ENCODE measurements at regions not wholly inside any gene's neighbourhood (a gene's known extent, or its start where the extent isn't known, plus 50 kb on each side); places are given as distances from the start of the nearest gene placed in this dataset.

GRCh38 chr15:55056500-55056899 is 140.2 kb downstream of the RSL24D1 start (continued):
- TF ChIP-seq ZMAT5 (CRISPR knock-in tag; IDR thresholded peaks at IDR 0.05; ENCODE audit: borderline replicate concordance, low read depth) (no peak), TAF1 (CRISPR knock-in tag; IDR thresholded peaks at IDR 0.05) (no peak), ZNF747 (CRISPR knock-in tag; IDR thresholded peaks at IDR 0.05; ENCODE audit: borderline replicate concordance) (no peak), ZMYM4 (CRISPR knock-in tag; IDR thresholded peaks at IDR 0.05) (no peak), ZNF629 (CRISPR knock-in tag; conservative IDR thresholded peaks at IDR 0.05) (no peak), GATAD2A (CRISPR knock-in tag; IDR thresholded peaks at IDR 0.05) (no peak)
- TF ChIP-seq, protein P1, sequence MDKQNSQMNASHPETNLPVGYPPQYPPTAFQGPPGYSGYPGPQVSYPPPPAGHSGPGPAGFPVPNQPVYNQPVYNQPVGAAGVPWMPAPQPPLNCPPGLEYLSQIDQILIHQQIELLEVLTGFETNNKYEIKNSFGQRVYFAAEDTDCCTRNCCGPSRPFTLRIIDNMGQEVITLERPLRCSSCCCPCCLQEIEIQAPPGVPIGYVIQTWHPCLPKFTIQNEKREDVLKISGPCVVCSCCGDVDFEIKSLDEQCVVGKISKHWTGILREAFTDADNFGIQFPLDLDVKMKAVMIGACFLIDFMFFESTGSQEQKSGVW (CRISPR knock-in tag; IDR thresholded peaks at IDR 0.05; ENCODE audit: borderline replicate concordance) = no peak

GRCh38 chr15:55044162-55044561 is 152.6 kb downstream of the RSL24D1 start:
- ATAC-seq (no peak), DNase-seq (ENCODE audit: low spot score) (no peak), FAIRE-seq (no peak)
- 4% methylated on average over 2 of the region's 2 CpGs for WGBS (ENCODE audit: low lambda C conversion rate)
- H2AFZ ChIP-seq (ENCODE audit: low read length) = no peak overlapping the region
- no peak overlapping the region for H3K4me3 ChIP-seq (replicated peaks in 1 of 3; ENCODE audit: insufficient read depth in 1 of 3, low read depth in 2 of 3, low read length in 3 of 3)
- intact Hi-C loops (cut with micrococcal nuclease; ENCODE audit: unreplicated experiment) = no loop called here
- in situ Hi-C loops (cut with HindIII; ENCODE audit: extremely low pct_ligation_motif_present, low pct_unique_long_range_greater_than_20kb) = no loop called here
- no peak overlapping the region for H3K9ac ChIP-seq (ENCODE audit: insufficient read depth, low read depth, low read length)
- no peaks in the 10 kb centered on the region for H4K20me1 ChIP-seq (ENCODE audit: insufficient read depth, low read length)
- no peaks in the 10 kb centered on the region for H3K36me3 ChIP-seq (replicated peaks in 1 of 2; ENCODE audit: control insufficient read depth in 1 of 2, insufficient read depth in 2 of 2, low read length in 2 of 2)
- no peaks in the 10 kb centered on the region for H3K27me3 ChIP-seq (ENCODE audit: control insufficient read depth in 1 of 2, insufficient read depth in 2 of 2, low read length in 2 of 2)
- CTCF ChIA-PET (ENCODE audit: low intra/inter-chr PET ratio, low total read pairs) = no interaction called here
- POLR2A ChIA-PET = no interaction called here
- no peaks in the 10 kb centered on the region for H3K79me2 ChIP-seq (ENCODE audit: insufficient read depth, low read length)
- no peaks in the 10 kb centered on the region for H3K9me3 ChIP-seq (ENCODE audit: low read length)
- BruUV-seq (replicated peaks) = no TSS peak
- no peak overlapping the region for H3K4me2 ChIP-seq (ENCODE audit: low read depth, low read length)
- H3K27ac ChIP-seq (ENCODE audit: extremely low read length, insufficient read depth, low read length) = no peak overlapping the region
- H3K4me1 ChIP-seq (ENCODE audit: insufficient read depth, low read length) = no peaks in the 10 kb centered on the region
- TF ChIP-seq ERF (CRISPR knock-in tag; IDR thresholded peaks at IDR 0.05) (no peak), ZNF18 (CRISPR knock-in tag; IDR thresholded peaks at IDR 0.05; ENCODE audit: insufficient replicate concordance) (no peak), ZNF446 (CRISPR knock-in tag; IDR thresholded peaks at IDR 0.05) (no peak), CEBPB (IDR thresholded peaks at IDR 0.05; ENCODE audit: borderline replicate concordance, low read depth, low read length) (no peak), ZNF276 (CRISPR knock-in tag; IDR thresholded peaks at IDR 0.05; ENCODE audit: low read depth) (no peak), DDIT3 (CRISPR knock-in tag; IDR thresholded peaks at IDR 0.05) (no peak), ASH2L (IDR thresholded peaks at IDR 0.05; ENCODE audit: insufficient read length, low read depth, low read length) (no peak), FOXJ3 (CRISPR knock-in tag; IDR thresholded peaks at IDR 0.05; ENCODE audit: borderline replicate concordance) (no peak), NR2C2 (CRISPR knock-in tag; IDR thresholded peaks at IDR 0.05; ENCODE audit: borderline replicate concordance) (no peak)
- TF ChIP-seq, protein P2, sequence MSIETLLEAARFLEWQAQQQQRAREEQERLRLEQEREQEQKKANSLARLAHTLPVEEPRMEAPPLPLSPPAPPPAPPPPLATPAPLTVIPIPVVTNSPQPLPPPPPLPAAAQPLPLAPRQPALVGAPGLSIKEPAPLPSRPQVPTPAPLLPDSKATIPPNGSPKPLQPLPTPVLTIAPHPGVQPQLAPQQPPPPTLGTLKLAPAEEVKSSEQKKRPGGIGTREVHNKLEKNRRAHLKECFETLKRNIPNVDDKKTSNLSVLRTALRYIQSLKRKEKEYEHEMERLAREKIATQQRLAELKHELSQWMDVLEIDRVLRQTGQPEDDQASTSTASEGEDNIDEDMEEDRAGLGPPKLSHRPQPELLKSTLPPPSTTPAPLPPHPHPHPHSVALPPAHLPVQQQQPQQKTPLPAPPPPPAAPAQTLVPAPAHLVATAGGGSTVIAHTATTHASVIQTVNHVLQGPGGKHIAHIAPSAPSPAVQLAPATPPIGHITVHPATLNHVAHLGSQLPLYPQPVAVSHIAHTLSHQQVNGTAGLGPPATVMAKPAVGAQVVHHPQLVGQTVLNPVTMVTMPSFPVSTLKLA (IDR thresholded peaks at IDR 0.05) = no peak

Measured in HepG2 (cell line).